ENCODE measurements at regions not wholly inside any gene's neighbourhood (a gene's known extent, or its start where the extent isn't known, plus 50 kb on each side); places are given as distances from the start of the nearest gene placed in this dataset.

DNA sequence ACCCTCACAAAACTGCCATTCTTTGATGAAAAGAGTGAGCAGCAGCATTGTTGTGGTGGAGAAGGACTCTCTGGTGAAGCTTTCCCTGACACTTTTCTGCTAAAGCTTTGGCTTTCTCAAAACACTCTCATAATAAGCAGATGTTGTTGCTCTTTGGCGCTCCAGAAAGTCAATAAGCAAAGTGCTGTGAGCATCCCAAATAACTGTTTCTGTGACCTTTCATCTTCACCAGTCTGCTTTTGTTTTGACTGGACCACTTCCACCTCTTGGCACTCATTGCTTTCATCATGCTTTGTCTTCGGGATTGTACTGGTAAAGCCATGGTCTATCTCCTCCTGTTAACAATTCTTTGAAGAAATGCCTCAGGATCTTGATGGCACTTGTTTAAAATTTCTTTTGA is 424.7 kb upstream of the TMPO start:
- TF ChIP-seq GATA2 (IDR thresholded peaks at IDR 0.05; ENCODE audit: low read depth, low read length) (no peak), GATA3 (IDR thresholded peaks at IDR 0.05; ENCODE audit: low read depth, low read length) (no peak)

All from SH-SY5Y (cell line).